ENCODE measurements at regions not wholly inside any gene's neighbourhood (a gene's known extent, or its start where the extent isn't known, plus 50 kb on each side); places are given as distances from the start of the nearest gene placed in this dataset.

GRCh38 chr10:27391325-27391724, 112.8 kb upstream of the RAB18 start:
- TF ChIP-seq POLR2AphosphoS5 (IDR thresholded peaks at IDR 0.05; ENCODE audit: borderline replicate concordance, low read depth, low read length) (no peak), FOXP2 (optimal IDR thresholded peaks at IDR 0.05; ENCODE audit: control extremely low read depth, extremely low read length, insufficient read depth) (no peak)

All from SK-N-MC (cell line).